ENCODE measurements at regions not wholly inside any gene's neighbourhood (a gene's known extent, or its start where the extent isn't known, plus 50 kb on each side); places are given as distances from the start of the nearest gene placed in this dataset.

- Histone ChIP-seq H3K27me3 (ENCODE audit: control insufficient read depth in 1 of 2, insufficient read depth in 2 of 2, low read length in 2 of 2) (no peaks in the 10 kb centered on the region), H3K9ac (ENCODE audit: low read length) (no peak overlapping the region), H3K4me1 (ENCODE audit: insufficient read depth, low read length) (no peaks in the 10 kb centered on the region), H3K9me3 (ENCODE audit: low read length) (no peaks in the 10 kb centered on the region), H3K27ac (ENCODE audit: low read depth, low read length) (no peak overlapping the region), H3K36me3 (ENCODE audit: insufficient read depth, low read length) (no peaks in the 10 kb centered on the region), H3K4me3 (ENCODE audit: low read depth in 1 of 2, low read length in 2 of 2) (no peak overlapping the region)
Observed at GRCh38 chr2:16194931-16195680, 254.8 kb downstream of the MYCN start.

GRCh38 chr2:16194530-16194929 is 254.2 kb downstream of the MYCN start:
- no peaks in the 10 kb centered on the region for H3K4me1 ChIP-seq (ENCODE audit: insufficient read depth, low read length)
- H3K27ac ChIP-seq (ENCODE audit: low read depth, low read length): no peak overlapping the region
- H3K4me3 ChIP-seq (ENCODE audit: low read depth in 1 of 2, low read length in 2 of 2): no peak overlapping the region
- H3K9ac ChIP-seq (ENCODE audit: low read length): no peak overlapping the region
- H3K9me3 ChIP-seq (ENCODE audit: low read length): no peaks in the 10 kb centered on the region
- H3K27me3 ChIP-seq (ENCODE audit: control insufficient read depth in 1 of 2, insufficient read depth in 2 of 2, low read length in 2 of 2): no peaks in the 10 kb centered on the region
- no peaks in the 10 kb centered on the region for H3K36me3 ChIP-seq (ENCODE audit: insufficient read depth, low read length)

- H3K27me3 ChIP-seq (ENCODE audit: control insufficient read depth in 1 of 2, insufficient read depth in 2 of 2, low read length in 2 of 2): no peaks in the 10 kb centered on the region
- no peak overlapping the region for H3K9ac ChIP-seq (ENCODE audit: low read length)
Observed at GRCh38 chr2:16194096-16194390, 253.7 kb downstream of the MYCN start.

GRCh38 chr2:16192416-16193216 is 252.3 kb downstream of the MYCN start:
- H3K4me1 ChIP-seq (ENCODE audit: insufficient read depth, low read length): no peaks in the 10 kb centered on the region
- no peak overlapping the region for H3K27ac ChIP-seq (ENCODE audit: low read depth, low read length)
- no peak overlapping the region for H3K9ac ChIP-seq (ENCODE audit: low read length)
- no peaks in the 10 kb centered on the region for H3K27me3 ChIP-seq (ENCODE audit: control insufficient read depth in 1 of 2, insufficient read depth in 2 of 2, low read length in 2 of 2)
- H3K4me3 ChIP-seq (ENCODE audit: low read depth in 1 of 2, low read length in 2 of 2): no peak overlapping the region
- no peaks in the 10 kb centered on the region for H3K9me3 ChIP-seq (ENCODE audit: low read length)
- H3K36me3 ChIP-seq (ENCODE audit: insufficient read depth, low read length): no peaks in the 10 kb centered on the region

More at GRCh38 chr2:16194096-16194390, 253.7 kb downstream of the MYCN start:
- no peak overlapping the region for H3K4me3 ChIP-seq (ENCODE audit: low read depth in 1 of 2, low read length in 2 of 2)
- H3K9me3 ChIP-seq (ENCODE audit: low read length): no peaks in the 10 kb centered on the region
- H3K36me3 ChIP-seq (ENCODE audit: insufficient read depth, low read length): no peaks in the 10 kb centered on the region
- no peaks in the 10 kb centered on the region for H3K4me1 ChIP-seq (ENCODE audit: insufficient read depth, low read length)
- H3K27ac ChIP-seq (ENCODE audit: low read depth, low read length): no peak overlapping the region

GRCh38 chr2:16191431-16192200 is 251.3 kb downstream of the MYCN start:
- Histone ChIP-seq H3K4me3 (ENCODE audit: low read depth in 1 of 2, low read length in 2 of 2) (no peak overlapping the region), H3K27me3 (ENCODE audit: control insufficient read depth in 1 of 2, insufficient read depth in 2 of 2, low read length in 2 of 2) (no peaks in the 10 kb centered on the region), H3K27ac (ENCODE audit: low read depth, low read length) (no peak overlapping the region), H3K9me3 (ENCODE audit: low read length) (no peaks in the 10 kb centered on the region), H3K36me3 (ENCODE audit: insufficient read depth, low read length) (no peaks in the 10 kb centered on the region), H3K9ac (ENCODE audit: low read length) (no peak overlapping the region), H3K4me1 (ENCODE audit: insufficient read depth, low read length) (no peaks in the 10 kb centered on the region)

GRCh38 chr2:16190446-16191270 is 250.3 kb downstream of the MYCN start:
- Histone ChIP-seq H3K4me3 (ENCODE audit: low read depth in 1 of 2, low read length in 2 of 2) (no peak overlapping the region), H3K36me3 (ENCODE audit: insufficient read depth, low read length) (no peaks in the 10 kb centered on the region), H3K27ac (ENCODE audit: low read depth, low read length) (no peak overlapping the region)

GRCh38 chr2:16189836-16190160 is 249.4 kb downstream of the MYCN start:
- no peak overlapping the region for H3K4me3 ChIP-seq (ENCODE audit: low read depth in 1 of 2, low read length in 2 of 2)
- H3K4me1 ChIP-seq (ENCODE audit: insufficient read depth, low read length): no peaks in the 10 kb centered on the region
- H3K27ac ChIP-seq (ENCODE audit: low read depth, low read length): no peak overlapping the region
- H3K36me3 ChIP-seq (ENCODE audit: insufficient read depth, low read length): no peaks in the 10 kb centered on the region
- H3K27me3 ChIP-seq (ENCODE audit: control insufficient read depth in 1 of 2, insufficient read depth in 2 of 2, low read length in 2 of 2): no peaks in the 10 kb centered on the region
- no peaks in the 10 kb centered on the region for H3K9me3 ChIP-seq (ENCODE audit: low read length)
- H3K9ac ChIP-seq (ENCODE audit: low read length): no peak overlapping the region

More at GRCh38 chr2:16190446-16191270, 250.3 kb downstream of the MYCN start:
- Histone ChIP-seq H3K27me3 (ENCODE audit: control insufficient read depth in 1 of 2, insufficient read depth in 2 of 2, low read length in 2 of 2) (no peaks in the 10 kb centered on the region), H3K4me1 (ENCODE audit: insufficient read depth, low read length) (no peaks in the 10 kb centered on the region), H3K9ac (ENCODE audit: low read length) (no peak overlapping the region), H3K9me3 (ENCODE audit: low read length) (no peaks in the 10 kb centered on the region)

GRCh38 chr2:16189029-16189835 is 248.9 kb downstream of the MYCN start:
- no peaks in the 10 kb centered on the region for H3K9me3 ChIP-seq (ENCODE audit: low read length)
- H3K27ac ChIP-seq (ENCODE audit: low read depth, low read length): no peak overlapping the region
- H3K9ac ChIP-seq (ENCODE audit: low read length): no peak overlapping the region
- no peaks in the 10 kb centered on the region for H3K36me3 ChIP-seq (ENCODE audit: insufficient read depth, low read length)
- H3K4me3 ChIP-seq (ENCODE audit: low read depth in 1 of 2, low read length in 2 of 2): no peak overlapping the region
- H3K27me3 ChIP-seq (ENCODE audit: control insufficient read depth in 1 of 2, insufficient read depth in 2 of 2, low read length in 2 of 2): no peaks in the 10 kb centered on the region
- H3K4me1 ChIP-seq (ENCODE audit: insufficient read depth, low read length): no peaks in the 10 kb centered on the region

- H3K36me3 ChIP-seq (ENCODE audit: insufficient read depth, low read length): no peaks in the 10 kb centered on the region
- no peaks in the 10 kb centered on the region for H3K4me1 ChIP-seq (ENCODE audit: insufficient read depth, low read length)
- no peaks in the 10 kb centered on the region for H3K9me3 ChIP-seq (ENCODE audit: low read length)
- no peak overlapping the region for H3K4me3 ChIP-seq (ENCODE audit: low read depth in 1 of 2, low read length in 2 of 2)
- H3K27ac ChIP-seq (ENCODE audit: low read depth, low read length): no peak overlapping the region
- no peaks in the 10 kb centered on the region for H3K27me3 ChIP-seq (ENCODE audit: control insufficient read depth in 1 of 2, insufficient read depth in 2 of 2, low read length in 2 of 2)
- no peak overlapping the region for H3K9ac ChIP-seq (ENCODE audit: low read length)
Observed at GRCh38 chr2:16188261-16188890, 248.0 kb downstream of the MYCN start.

- Histone ChIP-seq H3K9ac (ENCODE audit: low read length) (no peak overlapping the region), H3K27me3 (ENCODE audit: control insufficient read depth in 1 of 2, insufficient read depth in 2 of 2, low read length in 2 of 2) (no peaks in the 10 kb centered on the region), H3K4me1 (ENCODE audit: insufficient read depth, low read length) (no peaks in the 10 kb centered on the region), H3K27ac (ENCODE audit: low read depth, low read length) (no peak overlapping the region), H3K4me3 (ENCODE audit: low read depth in 1 of 2, low read length in 2 of 2) (no peak overlapping the region), H3K9me3 (ENCODE audit: low read length) (no peaks in the 10 kb centered on the region), H3K36me3 (ENCODE audit: insufficient read depth, low read length) (no peaks in the 10 kb centered on the region)
Observed at GRCh38 chr2:16187482-16187817, 247.1 kb downstream of the MYCN start.
